HepG2 (cell line): ENCODE measurements at regions not wholly inside any gene's neighbourhood (a gene's known extent, or its start where the extent isn't known, plus 50 kb on each side); places are given as distances from the start of the nearest gene placed in this dataset.

Source experiments
- FOXJ3 ChIP-seq: sonication (generic); formaldehyde crosslinking; IDR thresholded peaks from 2 replicates; pipeline ENCODE4 v1.4.0; 2020; ENCODE audit warnings: missing genetic modification reagents, mild to moderate bottlenecking, borderline replicate concordance
- HNF1A ChIP-seq, 2 experiments: sonication (generic) in 1 of 2; formaldehyde crosslinking in 1 of 2; IDR thresholded peaks; 2 replicates each; pipeline versions ENCODE4 v1.4.0 to v1.6.1; 2016 to 2020; ENCODE audit warnings: borderline replicate concordance in 1 of 2, low read depth in 1 of 2, mild to moderate bottlenecking in 1 of 2, missing genetic modification reagents in 1 of 2
- MAFG ChIP-seq: sonication (generic); formaldehyde crosslinking; IDR thresholded peaks from 2 replicates; pipeline ENCODE4 v1.5.1; 2020; ENCODE audit warnings: mild to moderate bottlenecking, missing genetic modification reagents
- NPAS2 ChIP-seq: sonication (generic); formaldehyde crosslinking; IDR thresholded peaks from 2 replicates; pipeline ENCODE4 v1.8.0; 2022; ENCODE audit warnings: mild to moderate bottlenecking, missing genetic modification reagents, borderline replicate concordance
- PBX2 ChIP-seq: IDR thresholded peaks from 2 replicates; pipeline ENCODE4 v1.6.1; 2016; ENCODE audit warnings: control low read depth
- ZBTB39 ChIP-seq: sonication (generic); formaldehyde crosslinking; IDR thresholded peaks from 2 replicates; pipeline ENCODE4 v1.5.0; 2020; ENCODE audit warnings: missing genetic modification reagents
- ZNF205 ChIP-seq: IDR thresholded peaks from 2 replicates; pipeline ENCODE4 v1.6.1; 2018; ENCODE audit warnings: missing biosample characterization, missing genetic modification reagents
- ZNF251 ChIP-seq: sonication (generic); formaldehyde crosslinking; IDR thresholded peaks from 2 replicates; pipeline ENCODE4 v1.9.0; 2021; ENCODE audit warnings: mild to moderate bottlenecking, missing genetic modification reagents
- ZNF367 ChIP-seq: sonication (generic); formaldehyde crosslinking; IDR thresholded peaks from 2 replicates; pipeline ENCODE4 v1.4.0; 2020; ENCODE audit warnings: missing genetic modification reagents, borderline replicate concordance
- ZNF441 ChIP-seq: sonication (generic); formaldehyde crosslinking; IDR thresholded peaks from 2 replicates; pipeline ENCODE4 v1.7.0; 2021; ENCODE audit warnings: missing genetic modification reagents, borderline replicate concordance
- ZNF574 ChIP-seq: sonication (generic); formaldehyde crosslinking; IDR thresholded peaks from 2 replicates; pipeline ENCODE4 v1.4.0; 2020; ENCODE audit warnings: missing genetic modification reagents
- ZNF619 ChIP-seq: sonication (generic); formaldehyde crosslinking; IDR thresholded peaks from 2 replicates; pipeline ENCODE4 v1.4.0; 2020; ENCODE audit warnings: mild to moderate bottlenecking, missing genetic modification reagents
- TF ChIP-seq, protein P1 (sequence below): sonication (generic); formaldehyde crosslinking; IDR thresholded peaks from 2 replicates; pipeline ENCODE4 v1.5.1; 2020; ENCODE audit warnings: mild to moderate bottlenecking, moderate library complexity, missing genetic modification reagents
- TF ChIP-seq, protein P2 (sequence below): sonication (generic); formaldehyde crosslinking; IDR thresholded peaks from 2 replicates; pipeline ENCODE4 v1.9.0; 2021; ENCODE audit warnings: missing genetic modification reagents, mild to moderate bottlenecking, borderline replicate concordance

- no peak for TF ChIP-seq HNF1A (IDR thresholded peaks at IDR 0.05; ENCODE audit: low read depth)
- TF ChIP-seq HNF1A (CRISPR knock-in tag; IDR thresholded peaks at IDR 0.05; ENCODE audit: borderline replicate concordance) = 0 out of 2 replicates have a peak, but pooled peaks have one; percentile 35
- no peak for TF ChIP-seq ZNF441 (CRISPR knock-in tag)
- TF ChIP-seq FOXJ3 (CRISPR knock-in tag) = 0 out of 2 replicates have a peak, but pooled peaks have one; percentile 13
- no peak for TF ChIP-seq ZNF619 (CRISPR knock-in tag)
- TF ChIP-seq ZNF205 (CRISPR knock-in tag) = 0 out of 2 replicates have a peak, but pooled peaks have one; percentile 7
- TF ChIP-seq, protein P1, sequence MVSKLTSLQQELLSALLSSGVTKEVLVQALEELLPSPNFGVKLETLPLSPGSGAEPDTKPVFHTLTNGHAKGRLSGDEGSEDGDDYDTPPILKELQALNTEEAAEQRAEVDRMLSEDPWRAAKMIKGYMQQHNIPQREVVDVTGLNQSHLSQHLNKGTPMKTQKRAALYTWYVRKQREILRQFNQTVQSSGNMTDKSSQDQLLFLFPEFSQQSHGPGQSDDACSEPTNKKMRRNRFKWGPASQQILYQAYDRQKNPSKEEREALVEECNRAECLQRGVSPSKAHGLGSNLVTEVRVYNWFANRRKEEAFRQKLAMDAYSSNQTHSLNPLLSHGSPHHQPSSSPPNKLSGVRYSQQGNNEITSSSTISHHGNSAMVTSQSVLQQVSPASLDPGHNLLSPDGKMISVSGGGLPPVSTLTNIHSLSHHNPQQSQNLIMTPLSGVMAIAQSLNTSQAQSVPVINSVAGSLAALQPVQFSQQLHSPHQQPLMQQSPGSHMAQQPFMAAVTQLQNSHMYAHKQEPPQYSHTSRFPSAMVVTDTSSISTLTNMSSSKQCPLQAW (CRISPR knock-in tag) = no peak
- TF ChIP-seq NPAS2 (CRISPR knock-in tag) = no peak
- TF ChIP-seq PBX2 (CRISPR knock-in tag) = no peak
- TF ChIP-seq, protein P2, sequence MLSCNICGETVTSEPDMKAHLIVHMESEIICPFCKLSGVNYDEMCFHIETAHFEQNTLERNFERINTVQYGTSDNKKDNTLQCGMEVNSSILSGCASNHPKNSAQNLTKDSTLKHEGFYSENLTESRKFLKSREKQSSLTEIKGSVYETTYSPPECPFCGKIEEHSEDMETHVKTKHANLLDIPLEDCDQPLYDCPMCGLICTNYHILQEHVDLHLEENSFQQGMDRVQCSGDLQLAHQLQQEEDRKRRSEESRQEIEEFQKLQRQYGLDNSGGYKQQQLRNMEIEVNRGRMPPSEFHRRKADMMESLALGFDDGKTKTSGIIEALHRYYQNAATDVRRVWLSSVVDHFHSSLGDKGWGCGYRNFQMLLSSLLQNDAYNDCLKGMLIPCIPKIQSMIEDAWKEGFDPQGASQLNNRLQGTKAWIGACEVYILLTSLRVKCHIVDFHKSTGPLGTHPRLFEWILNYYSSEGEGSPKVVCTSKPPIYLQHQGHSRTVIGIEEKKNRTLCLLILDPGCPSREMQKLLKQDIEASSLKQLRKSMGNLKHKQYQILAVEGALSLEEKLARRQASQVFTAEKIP (CRISPR knock-in tag) = no peak
- TF ChIP-seq ZNF574 (CRISPR knock-in tag) = no peak
- no peak for TF ChIP-seq ZNF367 (CRISPR knock-in tag)
- no peak for TF ChIP-seq ZBTB39 (CRISPR knock-in tag)
- no peak for TF ChIP-seq MAFG
- no peak for TF ChIP-seq ZNF251
Observed at GRCh38 chr9:81814794-81815464, 113.3 kb upstream of the SPATA31D4 start (continued).
